NCI-H2196 (cell line): ENCODE measurements at regions not wholly inside any gene's neighbourhood (a gene's known extent, or its start where the extent isn't known, plus 50 kb on each side); places are given as distances from the start of the nearest gene placed in this dataset.

Source experiments
- DNase-seq: peaks from one replicate; lab custom pipeline; 2025; ENCODE audit not compliant: unreplicated experiment; lab: John Stamatoyannopoulos, UW

- no peak for DNase-seq
Observed at GRCh38 chr6:2563635-2564034, 187.1 kb downstream of the MYLK4 start.

GRCh38 chr6:2562721-2563451 lies 187.8 kb downstream of the MYLK4 start:
- no peak for DNase-seq

- no peak for DNase-seq
Observed at GRCh38 chr6:2560917-2561698, 189.6 kb downstream of the MYLK4 start.

- DNase-seq: no peak
Observed at GRCh38 chr6:2560140-2560818, 190.4 kb downstream of the MYLK4 start.

- no peak for DNase-seq
Observed at GRCh38 chr6:2558861-2559801, 191.6 kb downstream of the MYLK4 start.

- DNase-seq: no peak
Observed at GRCh38 chr6:2558098-2558680, 192.5 kb downstream of the MYLK4 start.

GRCh38 chr6:2557181-2557720 lies 193.5 kb downstream of the MYLK4 start:
- no peak for DNase-seq

- DNase-seq: no peak
Observed at GRCh38 chr6:2556761-2557160, 194.0 kb downstream of the MYLK4 start.

- DNase-seq: no peak
Observed at GRCh38 chr6:2554651-2555260, 196.0 kb downstream of the MYLK4 start.

- DNase-seq: no peak
Observed at GRCh38 chr6:2552526-2553154, 198.1 kb downstream of the MYLK4 start.

- no peak for DNase-seq
Observed at GRCh38 chr6:2551705-2552104, 199.0 kb downstream of the MYLK4 start.

- DNase-seq: no peak
Observed at GRCh38 chr6:2550247-2550646, 200.5 kb downstream of the MYLK4 start.

- DNase-seq: no peak
Observed at GRCh38 chr6:2549834-2550233, 200.9 kb downstream of the MYLK4 start.

- DNase-seq: no peak
Observed at GRCh38 chr6:2547355-2547754, 203.4 kb downstream of the MYLK4 start.

GRCh38 chr6:2546901-2547300 lies 203.8 kb downstream of the MYLK4 start:
- DNase-seq: no peak

- no peak for DNase-seq
Observed at GRCh38 chr6:2545383-2546038, 205.2 kb downstream of the MYLK4 start.

GRCh38 chr6:2543321-2543720 lies 207.4 kb downstream of the MYLK4 start:
- no peak for DNase-seq

- DNase-seq: no peak
Observed at GRCh38 chr6:2542858-2543218, 207.9 kb downstream of the MYLK4 start.
